ENCODE measurements at regions not wholly inside any gene's neighbourhood (a gene's known extent, or its start where the extent isn't known, plus 50 kb on each side); places are given as distances from the start of the nearest gene placed in this dataset.
A peak's percentile ranks its signal among the peaks of the same experiment; 100 is the strongest.

DNA sequence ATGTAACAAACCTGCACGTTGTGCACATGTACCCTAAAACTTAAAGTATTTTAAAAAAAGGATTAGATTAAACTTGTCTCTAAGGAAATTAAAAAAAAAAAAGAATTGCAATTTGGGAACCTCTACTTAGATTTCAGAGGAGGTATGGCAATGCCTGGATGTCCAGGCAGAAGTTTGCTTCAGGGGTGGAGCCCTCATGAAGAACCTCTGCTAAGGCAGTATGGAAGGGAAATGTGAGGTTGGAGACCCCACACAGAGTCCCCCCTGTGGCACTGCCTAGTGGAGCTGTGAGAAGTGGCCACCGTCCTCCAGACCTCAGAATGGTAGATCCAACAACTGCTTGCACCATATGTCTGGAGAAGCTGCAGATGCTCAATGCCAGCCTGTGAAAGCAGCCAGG, 279.6 kb upstream of the CCDC196 start:
- ChIA-PET POLR2A (no interaction called here), CTCF (interaction anchor here (0.6 kb wide), 1 partner anchor 383 kb away, joined by 3 read pairs; no protein-coding TSS in a partner anchor)
- H3K27me3 ChIP-seq (replicated peaks in 2 of 5; ENCODE audit: control insufficient read depth in 4 of 5, insufficient read depth in 5 of 5, low read length in 4 of 5): no peaks in the 10 kb centered on the region
- H3K27ac ChIP-seq (ENCODE audit: insufficient read depth in 1 of 2, low read depth in 1 of 2, low read length in 2 of 2, poor library complexity in 1 of 2, severe bottlenecking in 2 of 2): no peak overlapping the region
- H3K4me3 ChIP-seq (ENCODE audit: control insufficient read depth in 1 of 7, extremely low read depth in 1 of 7, insufficient read depth in 4 of 7, low read depth in 2 of 7, low read length in 6 of 7): no peak overlapping the region
- no peaks in the 10 kb centered on the region for H3K4me1 ChIP-seq (ENCODE audit: control extremely low read depth in 1 of 4, control insufficient read depth in 4 of 4, insufficient read depth in 4 of 4, low read length in 3 of 4)
- WGBS (ENCODE audit: insufficient coverage): 100% methylated on average over 1 of the region's 2 CpGs
- peak; percentile 6 to 30 (median 21) for DNase-seq
- H3K36me3 ChIP-seq (ENCODE audit: control insufficient read depth in 4 of 4, insufficient read depth in 4 of 4, low read length in 3 of 4): no peaks in the 10 kb centered on the region
- H3K9me3 ChIP-seq (ENCODE audit: control extremely low read depth in 1 of 5, control insufficient read depth in 4 of 5, insufficient read depth in 2 of 5, low read depth in 1 of 5, low read length in 4 of 5): peaks cover 1 to 12% (median 10%) of the 10 kb centered on the region in 5 experiments

DNA sequence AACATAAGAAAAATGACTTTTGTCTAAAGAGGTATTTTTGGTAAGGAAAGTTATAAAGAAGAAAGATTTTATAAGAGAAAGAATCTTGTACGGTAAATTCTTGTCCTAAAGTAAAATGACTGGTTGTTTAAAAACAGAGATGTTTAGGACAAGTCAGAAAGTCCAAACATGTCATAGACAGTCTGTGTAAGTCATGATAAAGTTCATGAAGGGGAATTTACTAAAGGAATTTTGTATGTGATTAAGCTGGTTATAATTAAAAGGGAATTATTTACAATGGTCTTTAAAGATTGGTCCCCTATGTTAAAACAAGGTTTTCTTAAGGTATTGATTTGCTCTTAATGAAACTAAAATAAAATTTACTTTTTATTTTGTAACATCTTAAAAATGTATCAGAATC, 269.4 kb upstream of the CCDC196 start:
- H3K36me3 ChIP-seq (ENCODE audit: control insufficient read depth in 4 of 4, insufficient read depth in 4 of 4, low read length in 3 of 4): no peaks in the 10 kb centered on the region
- DNase-seq: no peak
- CTCF ChIA-PET: no interaction called here
- H3K27ac ChIP-seq (ENCODE audit: insufficient read depth in 1 of 2, low read depth in 1 of 2, low read length in 2 of 2, poor library complexity in 1 of 2, severe bottlenecking in 2 of 2): no peak overlapping the region
- H3K4me1 ChIP-seq (ENCODE audit: control extremely low read depth in 1 of 4, control insufficient read depth in 4 of 4, insufficient read depth in 4 of 4, low read length in 3 of 4): no peaks in the 10 kb centered on the region
- 100% methylated on average over 1 of the region's 1 CpG for WGBS (ENCODE audit: insufficient coverage)
- H3K9me3 ChIP-seq (ENCODE audit: control extremely low read depth in 1 of 5, control insufficient read depth in 4 of 5, insufficient read depth in 2 of 5, low read depth in 1 of 5, low read length in 4 of 5): peaks cover 1 to 27% (median 10%) of the 10 kb centered on the region in 5 experiments
- POLR2A ChIA-PET: no interaction called here
- no peaks in the 10 kb centered on the region for H3K27me3 ChIP-seq (replicated peaks in 2 of 5; ENCODE audit: control insufficient read depth in 4 of 5, insufficient read depth in 5 of 5, low read length in 4 of 5)
- H3K4me3 ChIP-seq (ENCODE audit: control insufficient read depth in 1 of 7, extremely low read depth in 1 of 7, insufficient read depth in 4 of 7, low read depth in 2 of 7, low read length in 6 of 7): no peak overlapping the region

DNA sequence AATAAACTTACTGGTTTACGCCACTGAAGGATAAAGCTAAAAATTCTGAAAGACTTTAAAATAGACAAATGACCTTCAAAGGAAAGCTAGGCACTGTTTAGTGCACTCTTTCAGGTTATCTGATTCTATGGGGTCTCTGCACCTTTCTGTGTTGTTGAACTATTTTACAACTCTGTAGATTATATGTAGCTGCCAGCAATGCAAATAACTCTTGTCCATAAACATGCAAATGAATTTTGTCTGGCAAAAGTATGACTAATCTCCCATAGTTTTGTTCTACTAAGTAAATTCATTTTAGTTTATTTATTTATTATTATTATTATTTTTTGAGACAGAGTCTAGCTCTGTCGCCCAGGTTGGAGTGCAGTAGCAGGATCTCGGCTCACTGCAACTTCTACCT, 266.3 kb upstream of the CCDC196 start:
- 100% methylated on average over 2 of the region's 3 CpGs for WGBS (ENCODE audit: insufficient coverage)
- CTCF ChIA-PET: no interaction called here
- Histone ChIP-seq H3K36me3 (ENCODE audit: control insufficient read depth in 4 of 4, insufficient read depth in 4 of 4, low read length in 3 of 4) (no peaks in the 10 kb centered on the region), H3K4me1 (ENCODE audit: control extremely low read depth in 1 of 4, control insufficient read depth in 4 of 4, insufficient read depth in 4 of 4, low read length in 3 of 4) (no peaks in the 10 kb centered on the region), H3K9me3 (ENCODE audit: control extremely low read depth in 1 of 5, control insufficient read depth in 4 of 5, insufficient read depth in 2 of 5, low read depth in 1 of 5, low read length in 4 of 5) (peaks cover 1 to 23% (median 10%) of the 10 kb centered on the region in 5 experiments), H3K27ac (ENCODE audit: insufficient read depth in 1 of 2, low read depth in 1 of 2, low read length in 2 of 2, poor library complexity in 1 of 2, severe bottlenecking in 2 of 2) (no peak overlapping the region), H3K27me3 (replicated peaks in 2 of 5; ENCODE audit: control insufficient read depth in 4 of 5, insufficient read depth in 5 of 5, low read length in 4 of 5) (no peaks in the 10 kb centered on the region), H3K4me3 (ENCODE audit: control insufficient read depth in 1 of 7, extremely low read depth in 1 of 7, insufficient read depth in 4 of 7, low read depth in 2 of 7, low read length in 6 of 7) (no peak overlapping the region)
- POLR2A ChIA-PET: no interaction called here
- DNase-seq: no peak

DNA sequence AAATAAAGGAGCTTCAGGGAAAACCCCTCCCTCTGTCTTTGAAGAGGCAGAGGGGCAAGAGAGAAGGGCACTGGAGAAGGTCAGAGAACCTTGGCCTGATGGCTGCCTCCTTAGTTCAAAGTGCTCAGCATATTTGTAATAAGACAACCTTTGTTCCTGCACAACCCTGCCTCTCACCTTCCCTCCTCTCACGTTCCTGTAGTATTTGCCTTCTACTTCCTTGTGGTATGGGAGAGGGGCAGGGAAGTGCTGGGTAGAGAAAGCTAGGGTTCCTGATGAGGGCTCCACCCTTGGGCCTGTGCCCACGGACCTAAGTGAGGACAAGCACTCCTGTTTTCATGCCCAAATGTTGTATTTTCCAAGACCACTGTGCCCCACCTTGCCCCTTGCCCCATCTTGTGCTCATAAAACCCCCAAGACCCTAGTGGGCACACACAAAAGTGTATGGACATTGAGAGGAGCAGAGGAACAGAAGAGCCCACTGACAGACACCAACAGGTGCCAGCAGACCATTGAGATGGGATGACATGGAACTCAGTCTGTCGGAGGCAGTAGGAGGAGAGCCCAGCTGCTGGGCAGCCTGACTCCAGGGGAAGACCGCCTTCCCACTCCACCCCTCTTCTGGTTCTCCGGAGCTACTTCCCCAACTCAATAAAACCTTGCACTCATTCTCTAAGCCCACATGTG, 261.5 kb upstream of the CCDC196 start:
- Histone ChIP-seq H3K27me3 (replicated peaks in 2 of 5; ENCODE audit: control insufficient read depth in 4 of 5, insufficient read depth in 5 of 5, low read length in 4 of 5) (no peaks in the 10 kb centered on the region), H3K4me1 (ENCODE audit: control extremely low read depth in 1 of 4, control insufficient read depth in 4 of 4, insufficient read depth in 4 of 4, low read length in 3 of 4) (no peaks in the 10 kb centered on the region), H3K4me3 (ENCODE audit: control insufficient read depth in 1 of 7, extremely low read depth in 1 of 7, insufficient read depth in 4 of 7, low read depth in 2 of 7, low read length in 6 of 7) (no peak overlapping the region), H3K36me3 (ENCODE audit: control insufficient read depth in 4 of 4, insufficient read depth in 4 of 4, low read length in 3 of 4) (no peaks in the 10 kb centered on the region), H3K27ac (ENCODE audit: insufficient read depth in 1 of 2, low read depth in 1 of 2, low read length in 2 of 2, poor library complexity in 1 of 2, severe bottlenecking in 2 of 2) (no peak overlapping the region), H3K9me3 (ENCODE audit: control extremely low read depth in 1 of 5, control insufficient read depth in 4 of 5, insufficient read depth in 2 of 5, low read depth in 1 of 5, low read length in 4 of 5) (peaks cover 0 to 11% (median 1%) of the 10 kb centered on the region in 5 experiments)
- ChIA-PET POLR2A (no interaction called here), CTCF (no interaction called here)
- DNase-seq: no peak
- 100% methylated on average over 3 of the region's 5 CpGs for WGBS (ENCODE audit: insufficient coverage)

DNA sequence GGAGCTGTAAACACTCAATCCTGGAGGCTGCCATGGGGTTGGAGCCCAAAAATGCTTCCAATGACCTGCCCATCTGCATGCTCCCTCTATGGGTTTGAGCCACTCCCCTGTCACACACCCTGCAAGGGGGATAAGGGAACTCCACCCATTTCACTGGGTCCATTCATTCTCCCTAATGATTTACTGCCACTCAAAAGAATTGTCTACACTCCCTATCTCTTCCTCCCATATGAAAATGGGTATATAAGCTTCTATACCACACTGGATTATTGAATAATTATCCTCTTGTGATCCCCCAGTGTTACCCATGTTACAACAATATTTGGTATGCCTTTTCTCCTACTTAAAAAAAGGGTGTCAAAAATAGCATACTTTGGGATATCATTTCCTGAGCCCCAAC, 260.8 kb upstream of the CCDC196 start:
- ChIA-PET CTCF (no interaction called here), POLR2A (no interaction called here)
- H3K4me3 ChIP-seq (ENCODE audit: control insufficient read depth in 1 of 7, extremely low read depth in 1 of 7, insufficient read depth in 4 of 7, low read depth in 2 of 7, low read length in 6 of 7): no peak overlapping the region
- peaks cover 0 to 11% (median 1%) of the 10 kb centered on the region in 5 experiments for H3K9me3 ChIP-seq (ENCODE audit: control extremely low read depth in 1 of 5, control insufficient read depth in 4 of 5, insufficient read depth in 2 of 5, low read depth in 1 of 5, low read length in 4 of 5)
- no peak overlapping the region for H3K27ac ChIP-seq (ENCODE audit: insufficient read depth in 1 of 2, low read depth in 1 of 2, low read length in 2 of 2, poor library complexity in 1 of 2, severe bottlenecking in 2 of 2)
- H3K36me3 ChIP-seq (ENCODE audit: control insufficient read depth in 4 of 4, insufficient read depth in 4 of 4, low read length in 3 of 4): no peaks in the 10 kb centered on the region
- H3K4me1 ChIP-seq (ENCODE audit: control extremely low read depth in 1 of 4, control insufficient read depth in 4 of 4, insufficient read depth in 4 of 4, low read length in 3 of 4): no peaks in the 10 kb centered on the region
- no peak for DNase-seq
- H3K27me3 ChIP-seq (replicated peaks in 2 of 5; ENCODE audit: control insufficient read depth in 4 of 5, insufficient read depth in 5 of 5, low read length in 4 of 5): no peaks in the 10 kb centered on the region

DNA sequence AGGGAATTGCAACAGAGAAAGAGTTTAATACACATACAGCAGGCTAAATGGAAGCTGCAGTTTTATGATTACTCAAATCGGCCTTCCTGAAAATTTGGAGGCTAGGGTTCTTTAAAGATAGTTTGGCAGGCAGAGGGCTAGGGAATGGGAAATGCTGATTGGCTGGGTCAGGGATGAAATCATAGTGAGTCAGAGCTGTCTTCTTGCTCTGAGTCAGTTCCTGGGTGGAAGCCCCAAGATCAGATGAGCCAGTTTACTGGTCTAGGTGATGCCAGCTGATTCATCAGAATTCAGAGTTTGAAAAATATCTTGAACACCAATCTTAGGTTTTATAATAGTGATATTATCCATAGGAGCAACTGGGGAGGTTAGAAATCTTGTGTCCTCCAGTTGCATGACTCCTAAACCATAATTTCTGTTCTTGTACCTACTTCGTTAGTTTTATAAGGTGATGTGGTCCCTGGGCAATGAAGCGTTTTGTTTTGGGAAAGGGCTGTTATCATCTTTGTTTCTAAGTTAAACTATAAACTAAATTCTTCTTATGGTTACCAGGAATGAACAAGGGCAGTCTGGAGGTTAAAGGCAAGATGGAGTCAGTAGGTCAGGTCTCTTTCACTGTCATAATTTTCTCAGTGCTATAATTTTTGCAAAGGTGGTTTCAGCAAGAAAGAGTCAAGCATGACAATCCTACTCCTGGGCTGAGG, 257.8 kb upstream of the CCDC196 start:
- H3K4me3 ChIP-seq (ENCODE audit: control insufficient read depth in 1 of 7, extremely low read depth in 1 of 7, insufficient read depth in 4 of 7, low read depth in 2 of 7, low read length in 6 of 7): no peak overlapping the region
- ChIA-PET CTCF (interaction anchor here (1.2 kb wide), 1 partner anchor 10 kb away, joined by 3 read pairs; no protein-coding TSS in a partner anchor), POLR2A (no interaction called here)
- no peaks in the 10 kb centered on the region for H3K36me3 ChIP-seq (ENCODE audit: control insufficient read depth in 4 of 4, insufficient read depth in 4 of 4, low read length in 3 of 4)
- peaks cover 0 to 11% (median 1%) of the 10 kb centered on the region in 5 experiments for H3K9me3 ChIP-seq (ENCODE audit: control extremely low read depth in 1 of 5, control insufficient read depth in 4 of 5, insufficient read depth in 2 of 5, low read depth in 1 of 5, low read length in 4 of 5)
- H3K27ac ChIP-seq (ENCODE audit: insufficient read depth in 1 of 2, low read depth in 1 of 2, low read length in 2 of 2, poor library complexity in 1 of 2, severe bottlenecking in 2 of 2): no peak overlapping the region
- WGBS (ENCODE audit: insufficient coverage): 100% methylated on average over 1 of the region's 3 CpGs
- no peaks in the 10 kb centered on the region for H3K27me3 ChIP-seq (replicated peaks in 2 of 5; ENCODE audit: control insufficient read depth in 4 of 5, insufficient read depth in 5 of 5, low read length in 4 of 5)
- no peak for DNase-seq
- no peaks in the 10 kb centered on the region for H3K4me1 ChIP-seq (ENCODE audit: control extremely low read depth in 1 of 4, control insufficient read depth in 4 of 4, insufficient read depth in 4 of 4, low read length in 3 of 4)

DNA sequence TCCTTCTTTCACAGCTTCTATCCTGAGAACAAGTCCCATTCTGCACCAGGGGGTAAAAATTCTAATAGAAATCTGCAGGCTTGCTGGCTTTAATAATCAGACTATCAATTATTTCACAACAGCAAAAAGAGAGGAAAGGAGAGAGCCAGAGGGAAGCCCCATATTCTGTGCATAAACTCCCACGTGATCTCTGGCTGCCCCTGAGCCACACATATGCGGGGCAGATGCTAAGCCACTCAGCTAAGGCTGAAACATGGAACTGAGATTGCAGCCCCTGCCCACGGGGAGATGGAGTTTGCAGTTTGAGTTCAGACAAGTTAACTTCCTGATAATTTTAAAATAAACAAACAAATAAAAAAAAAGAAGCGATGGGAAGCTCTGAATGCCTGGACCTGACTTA, 254.4 kb upstream of the CCDC196 start:
- H3K36me3 ChIP-seq (ENCODE audit: control insufficient read depth in 4 of 4, insufficient read depth in 4 of 4, low read length in 3 of 4): no peaks in the 10 kb centered on the region
- DNase-seq: no peak
- CTCF ChIA-PET: no interaction called here

More for the DNA sequence above, 254.4 kb upstream of the CCDC196 start:
- Histone ChIP-seq H3K4me1 (ENCODE audit: control extremely low read depth in 1 of 4, control insufficient read depth in 4 of 4, insufficient read depth in 4 of 4, low read length in 3 of 4) (no peaks in the 10 kb centered on the region), H3K27ac (ENCODE audit: insufficient read depth in 1 of 2, low read depth in 1 of 2, low read length in 2 of 2, poor library complexity in 1 of 2, severe bottlenecking in 2 of 2) (no peak overlapping the region), H3K27me3 (replicated peaks in 2 of 5; ENCODE audit: control insufficient read depth in 4 of 5, insufficient read depth in 5 of 5, low read length in 4 of 5) (peaks cover 0 to 4% (median 0%) of the 10 kb centered on the region in 5 experiments), H3K4me3 (ENCODE audit: control insufficient read depth in 1 of 7, extremely low read depth in 1 of 7, insufficient read depth in 4 of 7, low read depth in 2 of 7, low read length in 6 of 7) (no peak overlapping the region), H3K9me3 (ENCODE audit: control extremely low read depth in 1 of 5, control insufficient read depth in 4 of 5, insufficient read depth in 2 of 5, low read depth in 1 of 5, low read length in 4 of 5) (peaks cover 0 to 11% (median under 1%) of the 10 kb centered on the region in 5 experiments)
- POLR2A ChIA-PET: no interaction called here
- WGBS (ENCODE audit: insufficient coverage): 55% methylated on average over 2 of the region's 4 CpGs

Measured in common myeloid progenitor, CD34-positive (primary cell).